CD4-positive, alpha-beta T cell (primary cell): ENCODE measurements at regions not wholly inside any gene's neighbourhood (a gene's known extent, or its start where the extent isn't known, plus 50 kb on each side); places are given as distances from the start of the nearest gene placed in this dataset.

Experiments
- ATAC-seq: fragments of 200-7000 bp; cut with Tn5 transposase; one replicate; pipeline ENCODE4 v1.10.0; 2022; ENCODE audit warnings: mild to moderate bottlenecking; ENCODE audit not compliant: poor library complexity
- CTCF ChIA-PET: fragments of 350-600 bp; sonication (Branson Sonifier 250); formaldehyde crosslinking; loops from one replicate; lab custom pipeline; 2021; ENCODE audit warnings: antibody characterized with exemption, inconsistent platforms; lab: Charles Lee
- POLR2A ChIA-PET: fragments of 350-600 bp; sonication (Branson Sonifier 250); formaldehyde crosslinking; loops from one replicate; lab custom pipeline; 2021; ENCODE audit warnings: antibody characterized with exemption, inconsistent platforms; lab: Charles Lee
- DNase-seq, 14 experiments: peaks; one replicate each; pipeline ENCODE4 v3.0.0-alpha.2; 2013 to 2020; ENCODE audit warnings: mixed read lengths in 2 of 14
- H3K27ac ChIP-seq, 2 donors: one replicate each; pipeline versions ENCODE4 v1.5.1 to v1.7.0; 2013; ENCODE audit warnings: low read length in 2 of 2, low read depth in 1 of 2, mild to moderate bottlenecking in 1 of 2
- H3K27me3 ChIP-seq, 2 experiments: 1 replicate in 1 of 2; 2 replicates in 1 of 2; pipeline versions ENCODE4 v1.6.1 to v1.7.0; 2013; ENCODE audit warnings: low read length in 2 of 2, control low read depth in 1 of 2, mild to moderate bottlenecking in 1 of 2, moderate library complexity in 1 of 2; ENCODE audit not compliant: insufficient read depth in 2 of 2, control insufficient read depth in 1 of 2
- H3K36me3 ChIP-seq: one replicate; pipeline ENCODE4 v1.6.1; 2013; ENCODE audit warnings: low read length, control low read depth; ENCODE audit not compliant: insufficient read depth
- H3K4me1 ChIP-seq: one replicate; pipeline ENCODE4 v1.6.1; 2013; ENCODE audit warnings: low read length, control low read depth; ENCODE audit not compliant: insufficient read depth
- H3K4me3 ChIP-seq: one replicate; pipeline ENCODE4 v1.5.1; 2013; ENCODE audit warnings: mild to moderate bottlenecking, low read length, moderate library complexity
- H3K9me3 ChIP-seq, 2 experiments: 1 replicate in 1 of 2; 2 replicates in 1 of 2; pipeline versions ENCODE4 v1.6.1 to v1.7.0; 2013; ENCODE audit warnings: low read length in 2 of 2, mild to moderate bottlenecking in 2 of 2, control low read depth in 1 of 2, moderate library complexity in 1 of 2; ENCODE audit not compliant: control insufficient read depth in 1 of 2, insufficient read depth in 1 of 2
- H3K27ac Mint-ChIP-seq: one replicate; pipeline ENCODE4 v1.8.0; 2020; ENCODE audit warnings: mixed read lengths
- H3K27me3 Mint-ChIP-seq: one replicate; pipeline ENCODE4 v1.8.0; 2021; ENCODE audit warnings: mixed read lengths
- H3K36me3 Mint-ChIP-seq: one replicate; pipeline ENCODE4 v1.8.0; 2021; ENCODE audit warnings: low read depth, mixed read lengths
- H3K4me1 Mint-ChIP-seq: one replicate; pipeline ENCODE4 v1.8.0; 2021; ENCODE audit warnings: low read depth, mixed read lengths
- H3K4me3 Mint-ChIP-seq: one replicate; pipeline ENCODE4 v1.8.0; 2020; ENCODE audit warnings: mild to moderate bottlenecking, mixed read lengths
- H3K9me3 Mint-ChIP-seq: one replicate; pipeline ENCODE4 v1.8.0; 2020; ENCODE audit warnings: mixed read lengths
- intact Hi-C, 2 experiments: fragments of 100-400 bp; cut with DNase I in 1 of 2; cut with micrococcal nuclease in 1 of 2; formaldehyde crosslinking; loops; one replicate each; pipeline versions ENCODE4 v1.15.1 to v1.9.0; 2023 to 2025; cut with DNase I, micrococcal nuclease
- TF ChIP-seq, protein P1 (sequence below): fragments of 200-600 bp; IDR thresholded peaks from one replicate; pipeline ENCODE4 v1.8.0; 2022; ENCODE audit warnings: antibody characterized with exemption, mild to moderate bottlenecking

DNA sequence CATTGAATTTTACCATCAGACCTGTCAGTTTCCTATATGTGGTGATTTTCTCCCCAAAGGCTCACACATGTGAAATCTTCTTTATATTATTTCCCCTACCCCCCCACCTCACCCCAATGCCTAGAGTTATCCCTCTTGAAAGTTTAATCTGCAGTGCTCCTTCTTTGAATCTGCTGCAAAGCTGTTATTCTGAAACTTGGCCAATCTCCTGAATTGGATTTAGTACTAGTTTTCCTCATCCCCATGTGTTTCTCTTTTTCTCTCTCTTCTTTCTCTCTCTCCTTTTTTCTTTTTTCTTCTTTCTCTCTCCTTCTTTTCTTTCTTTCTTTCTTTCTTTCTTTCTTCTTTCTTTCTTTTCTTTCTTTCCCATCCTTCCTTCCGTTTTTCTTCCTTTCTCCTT, 886.2 kb downstream of the TYW1 start:
- no peaks in the 10 kb centered on the region for H3K36me3 Mint-ChIP-seq
- Histone ChIP-seq H3K27me3 (no peaks in the 10 kb centered on the region), H3K36me3 (no peaks in the 10 kb centered on the region), H3K27ac (no peak overlapping the region), H3K9me3 (peaks cover 9 to 21% of the 10 kb centered on the region in 2 experiments), H3K4me3 (no peak overlapping the region), H3K4me1 (no peaks in the 10 kb centered on the region)
- no peak overlapping the region for H3K27ac Mint-ChIP-seq
- TF ChIP-seq, protein P1, sequence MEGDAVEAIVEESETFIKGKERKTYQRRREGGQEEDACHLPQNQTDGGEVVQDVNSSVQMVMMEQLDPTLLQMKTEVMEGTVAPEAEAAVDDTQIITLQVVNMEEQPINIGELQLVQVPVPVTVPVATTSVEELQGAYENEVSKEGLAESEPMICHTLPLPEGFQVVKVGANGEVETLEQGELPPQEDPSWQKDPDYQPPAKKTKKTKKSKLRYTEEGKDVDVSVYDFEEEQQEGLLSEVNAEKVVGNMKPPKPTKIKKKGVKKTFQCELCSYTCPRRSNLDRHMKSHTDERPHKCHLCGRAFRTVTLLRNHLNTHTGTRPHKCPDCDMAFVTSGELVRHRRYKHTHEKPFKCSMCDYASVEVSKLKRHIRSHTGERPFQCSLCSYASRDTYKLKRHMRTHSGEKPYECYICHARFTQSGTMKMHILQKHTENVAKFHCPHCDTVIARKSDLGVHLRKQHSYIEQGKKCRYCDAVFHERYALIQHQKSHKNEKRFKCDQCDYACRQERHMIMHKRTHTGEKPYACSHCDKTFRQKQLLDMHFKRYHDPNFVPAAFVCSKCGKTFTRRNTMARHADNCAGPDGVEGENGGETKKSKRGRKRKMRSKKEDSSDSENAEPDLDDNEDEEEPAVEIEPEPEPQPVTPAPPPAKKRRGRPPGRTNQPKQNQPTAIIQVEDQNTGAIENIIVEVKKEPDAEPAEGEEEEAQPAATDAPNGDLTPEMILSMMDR: no peak
- no peak for ATAC-seq
- intact Hi-C loops: no loop called here
- POLR2A ChIA-PET: no interaction called here
- no peak overlapping the region for H3K4me3 Mint-ChIP-seq
- CTCF ChIA-PET: no interaction called here
- H3K27me3 Mint-ChIP-seq: no peaks in the 10 kb centered on the region
- no peak for DNase-seq
- H3K9me3 Mint-ChIP-seq: peaks cover 21% of the 10 kb centered on the region
- H3K4me1 Mint-ChIP-seq: no peaks in the 10 kb centered on the region

DNA sequence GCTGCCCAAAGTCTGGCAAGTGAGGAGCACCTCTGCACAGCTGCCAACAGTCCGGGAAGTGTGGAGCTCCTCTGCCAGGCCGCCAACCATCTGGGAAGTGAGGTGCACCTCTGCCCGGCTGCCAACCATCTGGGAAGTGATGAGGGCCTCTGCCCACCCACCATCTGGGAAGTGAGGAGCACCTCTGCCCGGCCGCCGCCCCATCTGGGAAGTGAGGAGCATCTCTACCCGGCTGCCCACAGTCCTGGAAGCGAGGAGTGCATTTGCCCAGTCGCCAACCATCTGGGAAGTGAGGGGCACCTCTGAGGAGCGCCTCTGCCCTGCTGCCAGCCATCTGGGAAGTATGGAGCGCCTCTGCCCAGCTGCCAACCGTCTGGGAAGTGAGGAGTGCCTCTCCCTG, 893.7 kb downstream of the TYW1 start:
- intact Hi-C loops: no loop called here
- no peak overlapping the region for H3K4me3 Mint-ChIP-seq
- TF ChIP-seq, protein P1: no peak
- H3K4me1 ChIP-seq: no peaks in the 10 kb centered on the region
- no peak overlapping the region for H3K27ac ChIP-seq
- no peak overlapping the region for H3K27ac Mint-ChIP-seq
- H3K4me3 ChIP-seq: no peak overlapping the region
- no peak for ATAC-seq
- H3K27me3 Mint-ChIP-seq: no peaks in the 10 kb centered on the region
- POLR2A ChIA-PET: no interaction called here
- CTCF ChIA-PET: no interaction called here
- H3K9me3 Mint-ChIP-seq: peaks cover 16% of the 10 kb centered on the region
- H3K36me3 Mint-ChIP-seq: no peaks in the 10 kb centered on the region
- H3K9me3 ChIP-seq: peaks cover 12 to 51% of the 10 kb centered on the region in 2 experiments
- no peak for DNase-seq
- H3K36me3 ChIP-seq: no peaks in the 10 kb centered on the region
- no peaks in the 10 kb centered on the region for H3K4me1 Mint-ChIP-seq
- no peaks in the 10 kb centered on the region for H3K27me3 ChIP-seq

DNA sequence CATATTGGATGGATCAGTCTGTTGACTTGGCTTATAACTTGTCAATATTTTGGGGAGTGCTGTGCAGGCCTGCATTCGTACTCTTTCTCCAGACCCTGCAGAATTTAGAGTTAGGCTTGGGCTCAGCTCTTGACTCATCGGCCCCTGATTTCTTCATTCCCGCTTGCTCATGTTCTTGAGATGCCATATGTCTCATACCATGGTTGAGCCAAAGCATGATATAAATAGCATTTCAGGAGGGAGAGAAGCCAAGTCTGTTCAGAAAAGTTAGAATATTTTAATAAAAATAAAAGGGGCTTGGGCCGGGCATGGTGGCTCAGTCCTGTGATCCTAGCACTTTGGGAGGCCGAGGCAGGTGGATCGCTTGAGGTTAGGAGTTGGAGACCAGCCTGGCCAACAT, 898.1 kb downstream of the TYW1 start:
- no peak overlapping the region for H3K4me3 Mint-ChIP-seq
- no peak overlapping the region for H3K27ac Mint-ChIP-seq
- no peaks in the 10 kb centered on the region for H3K4me1 Mint-ChIP-seq
- TF ChIP-seq, protein P1: no peak
- Histone ChIP-seq H3K4me1 (no peaks in the 10 kb centered on the region), H3K36me3 (no peaks in the 10 kb centered on the region), H3K27ac (no peak overlapping the region), H3K27me3 (no peaks in the 10 kb centered on the region), H3K4me3 (no peak overlapping the region), H3K9me3 (peaks cover 3 to 32% of the 10 kb centered on the region in 2 experiments)
- CTCF ChIA-PET: no interaction called here
- POLR2A ChIA-PET: no interaction called here
- intact Hi-C loops: no loop called here
- DNase-seq (no peak), ATAC-seq (no peak)
- H3K36me3 Mint-ChIP-seq: no peaks in the 10 kb centered on the region
- H3K27me3 Mint-ChIP-seq: no peaks in the 10 kb centered on the region
- peaks cover 20% of the 10 kb centered on the region for H3K9me3 Mint-ChIP-seq
